Endothelial cell of umbilical vein (primary cell): ENCODE measurements at regions not wholly inside any gene's neighbourhood (a gene's known extent, or its start where the extent isn't known, plus 50 kb on each side); places are given as distances from the start of the nearest gene placed in this dataset.
"Not testable (repeated sequence)": the region's sequence is repeated elsewhere in the genome, so short reads cannot be mapped to it uniquely, and the experiment has no call there.

Source experiments
- BruUV-seq: library from RNA; stranded (reverse); fragments of 400-500 nt; replicated peaks from 2 replicates; lab custom pipeline; 2021; lab: Mats Ljungman, UMichigan
- CTCF ChIA-PET: fragments of 300-600, 350-600 bp; sonication (Branson Sonifier 250); formaldehyde crosslinking; loops from one replicate; lab custom pipeline; 2021; ENCODE audit warnings: antibody characterized with exemption, inconsistent platforms; lab: Charles Lee
- POLR2A ChIA-PET: fragments of 300-600, 350-600 bp; sonication (Branson Sonifier 250); formaldehyde crosslinking; loops from one replicate; lab custom pipeline; 2021; ENCODE audit warnings: antibody characterized with exemption, inconsistent platforms; lab: Charles Lee
- DNase-seq: peaks from one replicate; pipeline ENCODE4 v3.0.0-alpha.2; 2011; ENCODE audit warnings: low read depth, low spot score
- FAIRE-seq: peaks from 2 replicates; lab custom pipeline; 2011; peaks lifted over from hg19 to GRCh38; lab: Jason Lieb, UNC
- H2AFZ ChIP-seq: 2 replicates; pipeline ENCODE4 v1.6.0; 2012; ENCODE audit warnings: low read depth, low read length, control low read depth, inconsistent platforms
- H3K27ac ChIP-seq: 2 replicates; pipeline ENCODE4 v1.5.1; 2011; ENCODE audit warnings: low read depth, mild to moderate bottlenecking, control low read depth, low read length, moderate library complexity; ENCODE audit not compliant: insufficient read depth
- H3K27me3 ChIP-seq, 2 experiments: 2 replicates each; pipeline versions ENCODE4 v1.6.0 to v1.6.1; 2011; ENCODE audit warnings: low read length in 2 of 2, mixed read lengths in 1 of 2; ENCODE audit not compliant: control insufficient read depth in 2 of 2, insufficient read depth in 2 of 2
- H3K36me3 ChIP-seq, 2 experiments: 2 replicates in 1 of 2; 3 replicates in 1 of 2; pipeline ENCODE4 v1.5.1; 2011; ENCODE audit warnings: low read length in 2 of 2, mild to moderate bottlenecking in 1 of 2, moderate library complexity in 1 of 2; ENCODE audit not compliant: control insufficient read depth in 2 of 2, insufficient read depth in 2 of 2; ENCODE audit errors: extremely low read depth in 1 of 2
- H3K4me1 ChIP-seq: 3 replicates; pipeline ENCODE4 v1.5.1; 2011; ENCODE audit warnings: mild to moderate bottlenecking, low read length; ENCODE audit not compliant: control insufficient read depth, insufficient read depth; ENCODE audit errors: extremely low read depth
- H3K4me2 ChIP-seq: 2 replicates; pipeline ENCODE4 v1.6.1; 2011; ENCODE audit warnings: low read length, control low read depth, mixed read lengths; ENCODE audit not compliant: insufficient read depth
- H3K4me3 ChIP-seq, 3 experiments: fragments of 200-600 bp in 1 of 3; sonication (generic), shearing (Covaris generic) in 1 of 3; replicated peaks in 1 of 3; 2 replicates each; pipeline ENCODE4 v1.5.1; 2011 to 2016; ENCODE audit warnings: control low read depth in 3 of 3, low read length in 3 of 3, mild to moderate bottlenecking in 2 of 3, inconsistent platforms in 1 of 3, low read depth in 1 of 3, moderate library complexity in 1 of 3; ENCODE audit not compliant: insufficient read depth in 1 of 3
- H3K79me2 ChIP-seq: 2 replicates; pipeline ENCODE4 v1.6.0; 2012; ENCODE audit warnings: low read length, inconsistent platforms; ENCODE audit not compliant: control insufficient read depth, insufficient read depth
- H3K9ac ChIP-seq: replicated peaks from 2 replicates; pipeline ENCODE3; 2011; ENCODE audit warnings: low read length, control low read depth; ENCODE audit not compliant: insufficient read depth; ENCODE audit errors: extremely low read depth
- H3K9me1 ChIP-seq: replicated peaks from 3 replicates; pipeline ENCODE4 v1.6.0; 2011; ENCODE audit warnings: mild to moderate bottlenecking, low read length; ENCODE audit not compliant: control insufficient read depth, insufficient read depth; ENCODE audit errors: extremely low read depth
- H3K9me3 ChIP-seq: replicated peaks from 2 replicates; pipeline ENCODE4 v1.5.1; 2012; ENCODE audit warnings: low read length, inconsistent platforms; ENCODE audit not compliant: control insufficient read depth, insufficient read depth
- H4K20me1 ChIP-seq: replicated peaks from 2 replicates; pipeline ENCODE3; 2011; ENCODE audit warnings: mild to moderate bottlenecking, low read length; ENCODE audit not compliant: control insufficient read depth, insufficient read depth; ENCODE audit errors: extremely low read depth
- MYC ChIP-seq: IDR thresholded peaks from one replicate; pipeline ENCODE4 v1.6.1; 2011; ENCODE audit warnings: mild to moderate bottlenecking, low read depth, low read length
- dilution Hi-C: fragments of 300-500 bp; cut with MboI; formaldehyde crosslinking; loops from one replicate; pipeline ENCODE4 v1.15.0; 2019; ENCODE audit warnings: low sequenced_read_pairs; ENCODE audit not compliant: extremely low pct_ligation_motif_present
- intact Hi-C: fragments of 100-400 bp; cut with micrococcal nuclease; formaldehyde crosslinking; loops from one replicate; pipeline ENCODE4 v1.10.0; 2022

GRCh38 chr4:123653236-123653635, 256.6 kb downstream of the SPRY1 start:
- Histone ChIP-seq H3K4me2 (no peak overlapping the region), H4K20me1 (no peaks in the 10 kb centered on the region), H3K9me3 (no peaks in the 10 kb centered on the region), H3K4me3 (no peak overlapping the region), H3K79me2 (no peaks in the 10 kb centered on the region), H3K36me3 (no peaks in the 10 kb centered on the region), H3K27me3 (no peaks in the 10 kb centered on the region), H3K9ac (no peak overlapping the region), H3K9me1 (no peaks in the 10 kb centered on the region), H3K4me1 (no peaks in the 10 kb centered on the region), H2AFZ (no peak overlapping the region), H3K27ac (no peak overlapping the region)
- DNase-seq (peak; percentile 33), FAIRE-seq (no peak)
- TF ChIP-seq MYC, result no peak
- no TSS peak for BruUV-seq
- CTCF ChIA-PET, result no interaction called here
- intact Hi-C loops (no loop called here), dilution Hi-C loops (no loop called here)
- POLR2A ChIA-PET, result no interaction called here

GRCh38 chr4:123656746-123657294, 260.2 kb downstream of the SPRY1 start:
- H2AFZ ChIP-seq, BruUV-seq, H3K27me3 ChIP-seq, DNase-seq, H3K9ac ChIP-seq, H3K4me2 ChIP-seq, H3K4me3 ChIP-seq, H3K36me3 ChIP-seq, H3K27ac ChIP-seq, H3K9me3 ChIP-seq, H4K20me1 ChIP-seq, H3K4me1 ChIP-seq, dilution Hi-C loops, H3K9me1 ChIP-seq, FAIRE-seq, H3K79me2 ChIP-seq, POLR2A ChIA-PET: not testable (repeated sequence)
- CTCF ChIA-PET, result interaction anchor here (1.5 kb wide), 1 partner anchor 92 kb away, joined by 3 read pairs; no protein-coding TSS in a partner anchor
- intact Hi-C loops, result loop anchor here (5.0 kb wide), 1 partner anchor 150 kb away; no protein-coding TSS in a partner anchor

GRCh38 chr4:123657606-123658005, 261.0 kb downstream of the SPRY1 start:
- H4K20me1 ChIP-seq, H3K79me2 ChIP-seq, DNase-seq, H3K4me1 ChIP-seq, H2AFZ ChIP-seq, H3K4me3 ChIP-seq, BruUV-seq, H3K27me3 ChIP-seq, H3K36me3 ChIP-seq, FAIRE-seq, H3K9me1 ChIP-seq, H3K27ac ChIP-seq, dilution Hi-C loops, POLR2A ChIA-PET, H3K4me2 ChIP-seq, H3K9me3 ChIP-seq, H3K9ac ChIP-seq: not testable (repeated sequence)
- intact Hi-C loops, result loop anchor here (5.0 kb wide), 1 partner anchor 150 kb away; no protein-coding TSS in a partner anchor
- CTCF ChIA-PET, result interaction anchor here (1.5 kb wide), 1 partner anchor 93 kb away, joined by 3 read pairs; no protein-coding TSS in a partner anchor
